Body of pancreas (tissue), 4 donors: ENCODE measurements at regions not wholly inside any gene's neighbourhood (a gene's known extent, or its start where the extent isn't known, plus 50 kb on each side); places are given as distances from the start of the nearest gene placed in this dataset.

Experiments used
- ATAC-seq: fragments of 150-250 bp; one replicate; pipeline ENCODE4 v1.9.1; 2016
- DNase-seq, 4 donors: peaks; one replicate each; pipeline ENCODE4 v3.0.0-alpha.2; 2019
- H3K27ac ChIP-seq, 4 donors: fragments of 200-600 bp; sonication (generic); 1 replicate in 3 of 4; 2 replicates in 1 of 4; pipeline versions ENCODE4 v1.5.1 to v1.6.1; 2016 to 2019; ENCODE audit warnings: mild to moderate bottlenecking in 1 of 4, mixed read lengths in 1 of 4, moderate library complexity in 1 of 4
- H3K27me3 ChIP-seq, 2 donors: fragments of 200-600 bp; sonication (generic); one replicate each; pipeline ENCODE4 v1.6.0; 2016; ENCODE audit warnings: mild to moderate bottlenecking in 1 of 2
- H3K36me3 ChIP-seq, 2 donors: fragments of 200-600 bp; sonication (generic); replicated peaks in 1 of 2; 2 replicates each; pipeline ENCODE4 v1.5.1; 2016; ENCODE audit warnings: low read depth in 2 of 2; ENCODE audit not compliant: insufficient read depth in 1 of 2
- H3K4me1 ChIP-seq: fragments of 200-600 bp; sonication (generic); one replicate; pipeline ENCODE4 v1.6.0; 2016
- H3K4me3 ChIP-seq, 2 donors: fragments of 200-600 bp; sonication (generic); 1 replicate in 1 of 2; 2 replicates in 1 of 2; pipeline ENCODE4 v1.5.1; 2016 to 2019
- H3K9me3 ChIP-seq, 3 donors: fragments of 200-600 bp; sonication (generic); 1 replicate in 2 of 3; 2 replicates in 1 of 3; pipeline ENCODE4 v1.5.1; 2016
- CTCF ChIP-seq, 7 experiments: fragments of 450-650 bp in 4 of 7; fragments of 200-600 bp in 3 of 7; sonication (generic) in 3 of 7; IDR thresholded peaks; one replicate each; pipeline ENCODE4 v1.5.1; 2016 to 2019; ENCODE audit warnings: antibody characterized with exemption in 7 of 7
- POLR2A ChIP-seq, 3 donors: fragments of 450-650 bp; IDR thresholded peaks; one replicate each; pipeline ENCODE4 v1.6.1; 2016; ENCODE audit warnings: antibody characterized with exemption in 3 of 3, mild to moderate bottlenecking in 2 of 3
- WGBS, 2 donors: methylation state at CpG; one replicate each; pipeline ENCODE4 v1.1.5; 2017; 5-methylcytosine and 5-hydroxymethylcytosine counted together
- intact Hi-C: fragments of 100-400 bp; cut with DNase I; formaldehyde crosslinking; loops from one replicate; pipeline ENCODE4 v1.15.1; 2023

GRCh38 chr5:125002727-125003598, 256.5 kb upstream of the ZNF608 start:
- 73 to 97% methylated on average over 1 of the region's 1 CpG for WGBS, 2 donors
- no peak for TF ChIP-seq POLR2A (IDR thresholded peaks at IDR 0.05)
- no peak for TF ChIP-seq CTCF (IDR thresholded peaks at IDR 0.05)
- H3K4me3 ChIP-seq = no peak overlapping the region
- no peak for DNase-seq
- no peaks in the 10 kb centered on the region for H3K4me1 ChIP-seq
- intact Hi-C loops = no loop called here
- no peaks in the 10 kb centered on the region for H3K27me3 ChIP-seq
- H3K9me3 ChIP-seq = no peaks in the 10 kb centered on the region
- no peaks in the 10 kb centered on the region for H3K36me3 ChIP-seq
- no peak for ATAC-seq
- H3K27ac ChIP-seq = no peak overlapping the region

- DNase-seq = no peak
- Histone ChIP-seq H3K4me1 (no peaks in the 10 kb centered on the region), H3K27ac (no peak overlapping the region), H3K9me3 (no peaks in the 10 kb centered on the region), H3K36me3 (no peaks in the 10 kb centered on the region), H3K27me3 (no peaks in the 10 kb centered on the region), H3K4me3 (no peak overlapping the region)
- 62 to 71% methylated on average over 5 of the region's 5 CpGs for WGBS, 2 donors
- no peak for TF ChIP-seq CTCF (IDR thresholded peaks at IDR 0.05)
- TF ChIP-seq POLR2A (IDR thresholded peaks at IDR 0.05) = no peak
- intact Hi-C loops = no loop called here
- no peak for ATAC-seq
Measured at GRCh38 chr5:125004009-125004408, 257.6 kb upstream of the ZNF608 start.

GRCh38 chr5:125005266-125005665, 258.8 kb upstream of the ZNF608 start:
- H3K27me3 ChIP-seq = no peaks in the 10 kb centered on the region
- TF ChIP-seq POLR2A (IDR thresholded peaks at IDR 0.05) (no peak), CTCF (IDR thresholded peaks at IDR 0.05) (no peak)
- DNase-seq (no peak), ATAC-seq (no peak)
- peak overlapping the region in 1 of 4 donors; percentile 27 for H3K27ac ChIP-seq
- intact Hi-C loops = no loop called here
- no peak overlapping the region for H3K4me3 ChIP-seq
- no peaks in the 10 kb centered on the region for H3K9me3 ChIP-seq
- no peaks in the 10 kb centered on the region for H3K4me1 ChIP-seq
- 9 to 10% methylated on average over 4 of the region's 4 CpGs for WGBS, 2 donors
- H3K36me3 ChIP-seq = no peaks in the 10 kb centered on the region

DNA sequence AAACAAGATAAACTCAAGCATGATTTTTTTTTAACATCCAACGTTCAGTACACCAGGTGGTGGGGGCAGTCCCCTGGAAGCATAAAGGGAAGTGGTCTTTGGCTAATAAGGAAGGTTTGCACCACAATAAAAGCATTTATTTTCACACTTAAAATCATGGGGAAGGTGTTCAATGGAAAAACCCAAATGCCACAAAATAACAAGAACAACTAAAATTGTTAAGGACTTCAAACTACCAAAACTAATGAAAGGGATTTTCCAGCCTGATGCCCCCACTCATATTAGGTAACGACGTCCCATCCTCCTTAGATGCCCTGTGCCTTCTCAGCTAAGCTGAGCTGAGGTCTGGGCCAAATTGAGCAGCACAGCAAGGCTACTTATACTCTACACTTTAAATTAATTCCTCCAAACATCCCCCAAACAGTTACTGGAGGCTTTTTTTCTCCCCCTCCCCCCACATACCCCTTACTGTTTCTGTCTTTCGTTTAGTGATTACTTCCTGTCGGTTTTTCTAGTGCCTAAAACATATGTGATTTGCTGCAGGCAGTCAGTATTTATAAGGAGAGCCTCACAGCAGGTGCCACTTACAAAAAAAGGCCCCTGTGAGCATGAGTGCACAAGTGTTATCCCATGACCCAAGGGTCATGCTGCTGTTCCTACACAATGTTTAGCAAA, 259.7 kb upstream of the ZNF608 start:
- DNase-seq (no peak), ATAC-seq (no peak)
- WGBS, 2 donors = 59 to 74% methylated on average over 5 of the region's 5 CpGs
- H3K9me3 ChIP-seq = no peaks in the 10 kb centered on the region
- no peak overlapping the region for H3K27ac ChIP-seq
- peaks cover 4% of the 10 kb centered on the region for H3K4me1 ChIP-seq
- no peak overlapping the region for H3K4me3 ChIP-seq
- H3K27me3 ChIP-seq = no peaks in the 10 kb centered on the region
- H3K36me3 ChIP-seq = no peaks in the 10 kb centered on the region
- TF ChIP-seq CTCF (IDR thresholded peaks at IDR 0.05) (no peak), POLR2A (IDR thresholded peaks at IDR 0.05) (no peak)
- intact Hi-C loops = no loop called here
